ENCODE measurements at regions not wholly inside any gene's neighbourhood (a gene's known extent, or its start where the extent isn't known, plus 50 kb on each side); places are given as distances from the start of the nearest gene placed in this dataset.

- Histone ChIP-seq H3K9ac (ENCODE audit: low read depth, low read length) (no peak overlapping the region), H3K4me2 (ENCODE audit: low read length) (no peak overlapping the region), H3K4me3 (ENCODE audit: low read length) (no peak overlapping the region), H3K36me3 (ENCODE audit: insufficient read depth, low read length) (no peaks in the 10 kb centered on the region), H3K4me1 (ENCODE audit: control insufficient read depth, insufficient read depth, low read length) (no peaks in the 10 kb centered on the region), H3K9me3 (replicated peaks; ENCODE audit: low read length) (no peaks in the 10 kb centered on the region), H3K27me3 (ENCODE audit: control insufficient read depth, insufficient read depth, low read length) (peaks cover 33% of the 10 kb centered on the region)
Measured at GRCh38 chr20:63119963-63120807, 95.7 kb downstream of the YTHDF1 start.

GRCh38 chr20:63119121-63119962, 96.6 kb downstream of the YTHDF1 start:
- Histone ChIP-seq H3K4me3 (ENCODE audit: low read length) (no peak overlapping the region), H3K4me1 (ENCODE audit: control insufficient read depth, insufficient read depth, low read length) (no peaks in the 10 kb centered on the region), H3K9ac (ENCODE audit: low read depth, low read length) (no peak overlapping the region), H3K9me3 (replicated peaks; ENCODE audit: low read length) (no peaks in the 10 kb centered on the region), H3K36me3 (ENCODE audit: insufficient read depth, low read length) (no peaks in the 10 kb centered on the region), H3K4me2 (ENCODE audit: low read length) (no peak overlapping the region), H3K27me3 (ENCODE audit: control insufficient read depth, insufficient read depth, low read length) (peaks cover 36% of the 10 kb centered on the region)

- Histone ChIP-seq H3K4me3 (ENCODE audit: low read length) (no peak overlapping the region), H3K27me3 (ENCODE audit: control insufficient read depth, insufficient read depth, low read length) (peaks cover 42% of the 10 kb centered on the region), H3K4me1 (ENCODE audit: control insufficient read depth, insufficient read depth, low read length) (no peaks in the 10 kb centered on the region), H3K4me2 (ENCODE audit: low read length) (no peak overlapping the region), H3K9me3 (replicated peaks; ENCODE audit: low read length) (no peaks in the 10 kb centered on the region), H3K9ac (ENCODE audit: low read depth, low read length) (no peak overlapping the region), H3K36me3 (ENCODE audit: insufficient read depth, low read length) (no peaks in the 10 kb centered on the region)
Measured at GRCh38 chr20:63118303-63119120, 97.4 kb downstream of the YTHDF1 start.

GRCh38 chr20:63117661-63118302, 98.1 kb downstream of the YTHDF1 start:
- Histone ChIP-seq H3K4me3 (ENCODE audit: low read length) (no peak overlapping the region), H3K27me3 (ENCODE audit: control insufficient read depth, insufficient read depth, low read length) (peaks cover 45% of the 10 kb centered on the region), H3K9me3 (replicated peaks; ENCODE audit: low read length) (no peaks in the 10 kb centered on the region), H3K4me2 (ENCODE audit: low read length) (no peak overlapping the region), H3K9ac (ENCODE audit: low read depth, low read length) (no peak overlapping the region), H3K36me3 (ENCODE audit: insufficient read depth, low read length) (no peaks in the 10 kb centered on the region), H3K4me1 (ENCODE audit: control insufficient read depth, insufficient read depth, low read length) (no peaks in the 10 kb centered on the region)

- peaks cover 39% of the 10 kb centered on the region for H3K27me3 ChIP-seq (ENCODE audit: control insufficient read depth, insufficient read depth, low read length)
- no peak overlapping the region for H3K4me3 ChIP-seq (ENCODE audit: low read length)
- H3K36me3 ChIP-seq (ENCODE audit: insufficient read depth, low read length): no peaks in the 10 kb centered on the region
- no peak overlapping the region for H3K9ac ChIP-seq (ENCODE audit: low read depth, low read length)
- no peak overlapping the region for H3K4me2 ChIP-seq (ENCODE audit: low read length)
- H3K9me3 ChIP-seq (replicated peaks; ENCODE audit: low read length): no peaks in the 10 kb centered on the region
- H3K4me1 ChIP-seq (ENCODE audit: control insufficient read depth, insufficient read depth, low read length): no peaks in the 10 kb centered on the region
Measured at GRCh38 chr20:63117151-63117550, 98.8 kb downstream of the YTHDF1 start.

GRCh38 chr20:63116412-63117106, 99.4 kb downstream of the YTHDF1 start:
- Histone ChIP-seq H3K4me3 (ENCODE audit: low read length) (no peak overlapping the region), H3K4me2 (ENCODE audit: low read length) (no peak overlapping the region), H3K27me3 (ENCODE audit: control insufficient read depth, insufficient read depth, low read length) (peaks cover 39% of the 10 kb centered on the region), H3K36me3 (ENCODE audit: insufficient read depth, low read length) (no peaks in the 10 kb centered on the region), H3K9ac (ENCODE audit: low read depth, low read length) (no peak overlapping the region), H3K9me3 (replicated peaks; ENCODE audit: low read length) (no peaks in the 10 kb centered on the region), H3K4me1 (ENCODE audit: control insufficient read depth, insufficient read depth, low read length) (no peaks in the 10 kb centered on the region)

GRCh38 chr20:63115651-63116411, 100.1 kb downstream of the YTHDF1 start:
- H3K9me3 ChIP-seq (replicated peaks; ENCODE audit: low read length): no peaks in the 10 kb centered on the region
- no peaks in the 10 kb centered on the region for H3K36me3 ChIP-seq (ENCODE audit: insufficient read depth, low read length)
- no peak overlapping the region for H3K4me3 ChIP-seq (ENCODE audit: low read length)
- no peak overlapping the region for H3K9ac ChIP-seq (ENCODE audit: low read depth, low read length)
- H3K4me2 ChIP-seq (ENCODE audit: low read length): no peak overlapping the region
- H3K4me1 ChIP-seq (ENCODE audit: control insufficient read depth, insufficient read depth, low read length): no peaks in the 10 kb centered on the region
- peaks cover 39% of the 10 kb centered on the region for H3K27me3 ChIP-seq (ENCODE audit: control insufficient read depth, insufficient read depth, low read length)

- peaks cover 45% of the 10 kb centered on the region for H3K27me3 ChIP-seq (ENCODE audit: control insufficient read depth, insufficient read depth, low read length)
- H3K36me3 ChIP-seq (ENCODE audit: insufficient read depth, low read length): no peaks in the 10 kb centered on the region
- H3K4me2 ChIP-seq (ENCODE audit: low read length): no peak overlapping the region
- no peak overlapping the region for H3K9ac ChIP-seq (ENCODE audit: low read depth, low read length)
- no peak overlapping the region for H3K4me3 ChIP-seq (ENCODE audit: low read length)
- no peaks in the 10 kb centered on the region for H3K4me1 ChIP-seq (ENCODE audit: control insufficient read depth, insufficient read depth, low read length)
- H3K9me3 ChIP-seq (replicated peaks; ENCODE audit: low read length): no peaks in the 10 kb centered on the region
Measured at GRCh38 chr20:63114693-63115311, 101.1 kb downstream of the YTHDF1 start.

GRCh38 chr20:63114006-63114692, 101.8 kb downstream of the YTHDF1 start:
- Histone ChIP-seq H3K4me2 (ENCODE audit: low read length) (no peak overlapping the region), H3K4me3 (ENCODE audit: low read length) (no peak overlapping the region), H3K4me1 (ENCODE audit: control insufficient read depth, insufficient read depth, low read length) (no peaks in the 10 kb centered on the region), H3K27me3 (ENCODE audit: control insufficient read depth, insufficient read depth, low read length) (peaks cover 43% of the 10 kb centered on the region), H3K36me3 (ENCODE audit: insufficient read depth, low read length) (no peaks in the 10 kb centered on the region), H3K9me3 (replicated peaks; ENCODE audit: low read length) (no peaks in the 10 kb centered on the region), H3K9ac (ENCODE audit: low read depth, low read length) (no peak overlapping the region)

Measured in skeletal muscle satellite cell (primary cell).